DND-41 (cell line): ENCODE measurements at regions not wholly inside any gene's neighbourhood (a gene's known extent, or its start where the extent isn't known, plus 50 kb on each side); places are given as distances from the start of the nearest gene placed in this dataset.

Experiments
- ATAC-seq: fragments of 200-7000 bp; cut with Tn5 transposase; 3 replicates; pipeline ENCODE4 v1.9.1; 2021; ENCODE audit warnings: low read depth; ENCODE audit not compliant: insufficient read depth
- DNase-seq: peaks from one replicate; pipeline ENCODE4 v3.0.0-alpha.2; 2020
- H2AFZ ChIP-seq: 2 replicates; pipeline ENCODE4 v1.6.0; 2012; ENCODE audit warnings: low read depth, low read length
- H3K27ac ChIP-seq: 2 replicates; pipeline ENCODE4 v1.5.1; 2012; ENCODE audit warnings: low read length, inconsistent platforms
- H3K27me3 ChIP-seq: fragments of 200-600 bp; sonication (generic); 2 replicates; pipeline ENCODE4 v1.6.0; 2012; ENCODE audit warnings: low read length, mild to moderate bottlenecking, inconsistent platforms; ENCODE audit not compliant: insufficient read depth, poor library complexity
- H3K36me3 ChIP-seq: 2 replicates; pipeline ENCODE4 v1.5.1; 2012; ENCODE audit warnings: low read length, inconsistent platforms; ENCODE audit not compliant: insufficient read depth
- H3K4me1 ChIP-seq: 2 replicates; pipeline ENCODE4 v1.5.1; 2012; ENCODE audit warnings: mild to moderate bottlenecking, low read length; ENCODE audit not compliant: insufficient read depth
- H3K4me2 ChIP-seq: 2 replicates; pipeline ENCODE4 v1.6.0; 2012; ENCODE audit warnings: mild to moderate bottlenecking, moderate library complexity, low read length, inconsistent platforms; ENCODE audit not compliant: insufficient read depth
- H3K4me3 ChIP-seq, 2 experiments: fragments of 200-600 bp in 1 of 2; shearing (Covaris generic) in 1 of 2; 2 replicates each; pipeline ENCODE4 v1.5.1; 2012 to 2016; ENCODE audit warnings: inconsistent platforms in 2 of 2, low read length in 2 of 2, mild to moderate bottlenecking in 2 of 2, low read depth in 1 of 2, moderate library complexity in 1 of 2
- H3K79me2 ChIP-seq: 2 replicates; pipeline ENCODE4 v1.6.0; 2012; ENCODE audit warnings: low read length, inconsistent platforms; ENCODE audit not compliant: insufficient read depth
- H3K9ac ChIP-seq: 2 replicates; pipeline ENCODE4 v1.6.0; 2012; ENCODE audit warnings: low read depth, mild to moderate bottlenecking, inconsistent platforms, low read length, moderate library complexity
- H3K9me3 ChIP-seq: 2 replicates; pipeline ENCODE4 v1.5.1; 2012; ENCODE audit warnings: low read length, moderate library complexity, mild to moderate bottlenecking, inconsistent platforms; ENCODE audit not compliant: insufficient read depth, severe bottlenecking
- H4K20me1 ChIP-seq: 2 replicates; pipeline ENCODE4 v1.6.0; 2012; ENCODE audit warnings: low read length; ENCODE audit not compliant: insufficient read depth
- EZH2 ChIP-seq: IDR thresholded peaks from 3 replicates; pipeline ENCODE4 v1.6.1; 2012; ENCODE audit warnings: borderline replicate concordance, low read depth, mild to moderate bottlenecking, moderate library complexity, low read length, inconsistent platforms; ENCODE audit not compliant: severe bottlenecking
- TF ChIP-seq, protein P1 (sequence below): IDR thresholded peaks from 2 replicates; pipeline ENCODE4 v1.5.1; 2012; ENCODE audit warnings: borderline replicate concordance, low read length, moderate library complexity, mild to moderate bottlenecking; ENCODE audit not compliant: poor library complexity, severe bottlenecking; ENCODE audit errors: extremely low read depth

DNA sequence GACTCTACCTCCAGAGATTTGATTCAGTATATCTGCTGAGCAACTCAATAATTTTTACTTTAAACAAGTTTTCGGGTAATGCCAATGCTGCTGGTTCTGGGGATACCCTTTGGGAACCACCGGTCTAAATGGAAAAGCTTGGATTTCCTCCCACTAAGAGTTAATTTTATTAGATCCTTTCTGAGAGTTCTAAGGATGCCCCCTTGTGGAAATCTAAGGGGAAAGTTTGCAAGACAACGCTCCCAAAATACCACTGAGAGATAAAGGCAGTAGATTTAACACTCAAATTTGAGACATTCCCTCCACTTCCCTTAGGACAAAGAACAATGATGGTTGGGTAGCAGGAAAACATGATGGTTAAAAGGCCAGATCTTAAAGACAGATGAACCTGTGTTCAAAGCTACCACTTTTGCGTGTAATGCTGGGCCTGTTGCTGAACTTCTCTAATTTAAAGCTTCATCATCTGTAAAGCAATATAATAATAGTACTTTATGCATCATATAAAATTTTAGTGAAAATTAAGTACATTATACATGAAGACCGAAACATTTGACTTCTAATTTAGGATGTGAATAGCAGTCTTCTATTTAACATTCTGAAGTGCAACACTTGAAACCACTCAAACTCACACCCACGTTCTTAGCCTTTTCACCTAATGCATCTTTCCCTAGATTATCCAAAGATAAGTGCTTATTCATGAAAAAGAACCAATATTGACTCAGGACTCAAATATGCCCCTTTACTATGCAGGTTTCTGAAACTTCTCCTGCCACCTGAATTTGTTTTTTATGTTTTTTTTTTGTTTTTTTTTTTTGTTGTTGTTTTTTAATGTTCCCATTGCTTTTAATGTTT is 110.1 kb upstream of the LUZP2 start:
- Histone ChIP-seq H4K20me1 (no peaks in the 10 kb centered on the region), H3K79me2 (no peaks in the 10 kb centered on the region), H3K4me3 (no peak overlapping the region), H3K4me2 (no peak overlapping the region), H3K27ac (no peak overlapping the region), H3K36me3 (no peaks in the 10 kb centered on the region), H2AFZ (no peak overlapping the region), H3K27me3 (no peaks in the 10 kb centered on the region), H3K4me1 (peaks cover 7% of the 10 kb centered on the region; the same call in 1 of the 2 replicates), H3K9me3 (no peaks in the 10 kb centered on the region), H3K9ac (no peak overlapping the region)
- no peak for ATAC-seq
- TF ChIP-seq, protein P1, sequence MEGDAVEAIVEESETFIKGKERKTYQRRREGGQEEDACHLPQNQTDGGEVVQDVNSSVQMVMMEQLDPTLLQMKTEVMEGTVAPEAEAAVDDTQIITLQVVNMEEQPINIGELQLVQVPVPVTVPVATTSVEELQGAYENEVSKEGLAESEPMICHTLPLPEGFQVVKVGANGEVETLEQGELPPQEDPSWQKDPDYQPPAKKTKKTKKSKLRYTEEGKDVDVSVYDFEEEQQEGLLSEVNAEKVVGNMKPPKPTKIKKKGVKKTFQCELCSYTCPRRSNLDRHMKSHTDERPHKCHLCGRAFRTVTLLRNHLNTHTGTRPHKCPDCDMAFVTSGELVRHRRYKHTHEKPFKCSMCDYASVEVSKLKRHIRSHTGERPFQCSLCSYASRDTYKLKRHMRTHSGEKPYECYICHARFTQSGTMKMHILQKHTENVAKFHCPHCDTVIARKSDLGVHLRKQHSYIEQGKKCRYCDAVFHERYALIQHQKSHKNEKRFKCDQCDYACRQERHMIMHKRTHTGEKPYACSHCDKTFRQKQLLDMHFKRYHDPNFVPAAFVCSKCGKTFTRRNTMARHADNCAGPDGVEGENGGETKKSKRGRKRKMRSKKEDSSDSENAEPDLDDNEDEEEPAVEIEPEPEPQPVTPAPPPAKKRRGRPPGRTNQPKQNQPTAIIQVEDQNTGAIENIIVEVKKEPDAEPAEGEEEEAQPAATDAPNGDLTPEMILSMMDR, result peak; percentile 45
- no peak for TF ChIP-seq EZH2
- no peak for DNase-seq

GRCh38 chr11:24389575-24389974 is 107.3 kb upstream of the LUZP2 start:
- H2AFZ ChIP-seq, result no peak overlapping the region
- H3K79me2 ChIP-seq, result no peaks in the 10 kb centered on the region
- H3K9ac ChIP-seq, result no peak overlapping the region
- H3K4me2 ChIP-seq, result no peak overlapping the region
- TF ChIP-seq, protein P1, result no peak
- no peak for TF ChIP-seq EZH2
- no peaks in the 10 kb centered on the region for H4K20me1 ChIP-seq
- H3K36me3 ChIP-seq, result no peaks in the 10 kb centered on the region
- DNase-seq (no peak), ATAC-seq (no peak)
- no peaks in the 10 kb centered on the region for H3K9me3 ChIP-seq
- no peak overlapping the region for H3K27ac ChIP-seq
- H3K27me3 ChIP-seq, result no peaks in the 10 kb centered on the region
- no peak overlapping the region for H3K4me3 ChIP-seq
- H3K4me1 ChIP-seq, result peaks cover 7% of the 10 kb centered on the region; the same call in 1 of the 2 replicates

DNA sequence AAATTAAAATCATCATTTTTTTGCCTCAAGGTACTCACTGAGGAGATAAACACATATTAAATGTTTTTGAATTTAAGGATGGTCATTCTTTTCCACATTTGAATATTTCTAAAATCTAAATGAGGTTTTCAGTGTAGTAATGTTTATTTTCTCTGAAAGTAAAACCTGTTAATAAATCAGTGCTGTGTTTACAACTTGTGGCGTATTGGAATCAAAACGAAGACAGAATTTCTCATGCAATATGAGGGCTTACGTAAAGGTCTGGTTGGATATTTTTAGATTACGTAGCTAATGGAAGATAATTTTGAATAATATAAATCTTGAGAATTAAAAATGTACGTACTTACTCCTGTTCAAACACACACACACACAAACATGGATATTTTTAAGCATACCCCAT is 106.8 kb upstream of the LUZP2 start:
- no peaks in the 10 kb centered on the region for H3K9me3 ChIP-seq
- H3K4me3 ChIP-seq, result no peak overlapping the region
- no peak for DNase-seq
- TF ChIP-seq EZH2, result no peak
- TF ChIP-seq, protein P1, result no peak
- no peaks in the 10 kb centered on the region for H3K79me2 ChIP-seq
- H4K20me1 ChIP-seq, result no peaks in the 10 kb centered on the region
- H3K4me1 ChIP-seq, result peaks cover 7% of the 10 kb centered on the region; the same call in 1 of the 2 replicates
- no peak overlapping the region for H3K27ac ChIP-seq
- no peaks in the 10 kb centered on the region for H3K36me3 ChIP-seq
- no peak overlapping the region for H3K9ac ChIP-seq
- H3K27me3 ChIP-seq, result no peaks in the 10 kb centered on the region
- H2AFZ ChIP-seq, result no peak overlapping the region
- no peak for ATAC-seq
- no peak overlapping the region for H3K4me2 ChIP-seq
